ENCODE measurements at regions not wholly inside any gene's neighbourhood (a gene's known extent, or its start where the extent isn't known, plus 50 kb on each side); places are given as distances from the start of the nearest gene placed in this dataset.
A peak's percentile ranks its signal among the peaks of the same experiment; 100 is the strongest.
"Not testable (repeated sequence)": the region's sequence is repeated elsewhere in the genome, so short reads cannot be mapped to it uniquely, and the experiment has no call there.

DNA sequence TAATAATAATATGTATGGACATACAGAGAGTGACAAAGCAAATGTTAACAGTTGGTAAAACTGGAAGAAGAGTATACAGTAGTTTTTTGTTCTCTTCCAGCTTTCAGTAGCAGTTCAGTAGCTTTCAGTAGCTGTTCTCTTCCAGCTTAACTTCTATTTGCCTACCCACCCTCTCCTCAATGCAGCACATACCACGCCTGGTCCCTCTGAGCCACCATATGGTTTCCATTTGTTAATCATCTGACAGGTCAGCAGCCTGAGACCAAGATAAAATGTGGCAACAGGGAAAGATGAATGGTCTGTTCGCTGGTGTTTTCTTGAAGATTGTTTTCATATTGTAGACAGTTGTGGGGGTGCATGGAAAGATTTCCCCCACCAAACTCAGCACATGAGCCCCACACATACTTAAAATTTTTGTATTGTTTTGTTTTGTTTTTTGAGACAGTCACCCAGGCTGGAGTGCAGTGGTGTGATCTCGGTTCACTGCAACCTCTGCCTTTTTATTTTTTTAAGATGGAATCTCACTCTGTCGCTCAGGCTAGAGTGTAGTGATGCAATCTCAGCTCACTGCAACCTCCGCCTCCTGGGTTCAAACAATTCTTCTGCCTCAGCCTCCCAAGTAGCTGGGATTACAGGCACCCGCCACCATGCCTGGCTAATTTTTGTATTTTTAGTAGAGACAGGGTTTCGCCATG is 56.8 kb downstream of the ATP6V0E2 start:
- not testable (repeated sequence) for DNase-seq

DNA sequence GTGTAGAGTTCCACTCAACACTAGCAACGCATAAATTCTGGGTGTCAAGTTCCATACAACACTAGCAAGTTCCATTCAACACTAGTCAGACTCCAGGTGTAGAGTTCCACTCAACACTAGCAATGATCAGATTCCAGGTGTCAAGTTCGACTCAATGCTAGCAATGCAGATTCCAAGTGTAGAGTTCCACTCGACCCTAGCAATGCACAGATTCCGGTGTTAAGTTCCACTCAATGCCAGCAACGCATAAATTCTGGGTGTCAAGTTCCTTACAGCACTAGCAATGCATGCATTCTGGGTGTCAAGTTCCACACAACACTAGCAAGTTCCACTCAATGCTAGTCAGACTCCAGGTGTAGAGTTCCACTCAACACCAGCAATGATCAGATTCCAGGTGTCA is 60.0 kb downstream of the ATP6V0E2 start:
- not testable (repeated sequence) for DNase-seq

DNA sequence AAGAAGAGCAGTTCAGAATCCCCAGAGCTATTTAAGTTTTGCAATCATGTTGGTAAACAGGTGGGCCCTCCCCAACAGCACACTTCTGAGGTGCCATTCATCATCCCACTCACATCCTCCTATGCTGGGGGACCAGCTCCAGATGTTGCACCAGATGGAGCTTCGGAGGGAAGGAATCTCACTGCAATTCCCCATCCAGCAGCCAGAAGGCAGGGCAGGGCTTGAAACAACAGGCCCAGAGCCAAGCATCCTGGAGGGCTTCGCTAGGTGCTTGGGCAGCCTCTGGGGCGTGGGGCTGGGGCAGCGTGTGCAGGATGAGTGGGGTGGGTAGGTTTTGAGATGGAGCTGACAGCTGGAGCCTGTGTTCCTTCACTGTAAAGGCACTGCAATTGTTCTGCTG is 73.6 kb downstream of the ATP6V0E2 start:
- not testable (repeated sequence) for DNase-seq

DNA sequence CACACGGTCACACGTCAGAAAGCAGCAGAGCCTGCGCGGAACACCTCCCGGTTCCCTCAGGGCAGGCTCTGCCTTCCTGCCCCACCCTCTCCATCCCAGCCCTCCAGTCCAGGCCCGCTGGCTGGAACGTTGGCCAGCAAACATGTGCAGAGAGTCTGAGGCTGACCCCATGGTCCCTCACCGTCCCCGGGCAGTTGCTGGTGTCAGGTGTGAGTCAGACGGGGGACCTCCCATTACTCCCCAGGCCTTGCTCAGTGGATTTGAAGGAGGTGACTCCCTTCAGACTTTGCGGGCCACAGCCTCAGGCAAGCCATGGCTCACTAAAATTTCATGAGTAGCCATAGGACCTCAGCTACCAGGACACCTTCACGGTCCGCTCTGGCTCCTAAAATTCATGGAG is 74.7 kb downstream of the ATP6V0E2 start:
- DNase-seq, result not testable (repeated sequence)

DNA sequence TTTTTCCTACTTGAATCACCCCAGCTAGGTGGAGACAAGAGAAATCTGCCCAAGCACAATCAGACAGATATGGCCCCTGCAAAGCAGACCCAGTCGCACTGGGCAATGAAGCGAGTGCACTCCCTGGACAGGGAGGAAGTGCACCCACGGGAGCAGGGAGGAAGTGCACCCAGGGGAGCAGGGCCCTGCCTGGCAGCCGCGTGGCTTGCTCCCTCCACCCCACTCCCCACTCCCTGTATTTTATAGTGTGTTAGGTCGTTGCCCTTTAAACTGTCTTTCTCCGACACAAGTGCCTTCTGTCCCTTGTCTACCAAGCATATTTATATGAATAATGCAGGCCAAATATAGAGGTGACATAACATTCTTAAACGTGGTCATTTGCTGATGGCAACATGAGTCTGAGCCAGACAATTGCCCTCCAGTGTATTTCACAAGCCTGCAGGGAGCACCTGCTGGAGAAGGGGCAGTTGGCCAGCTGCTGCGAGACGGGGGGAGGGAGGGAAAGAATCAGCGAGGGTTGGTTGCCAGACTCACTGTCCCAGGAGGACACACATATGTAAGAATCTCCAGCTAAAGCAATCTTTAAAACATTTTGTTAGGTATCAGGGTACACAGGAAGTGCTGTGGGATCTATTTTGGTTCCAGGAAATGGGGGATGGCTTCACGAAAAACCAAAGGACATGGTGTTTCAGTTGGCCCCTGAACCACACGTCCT is 76.3 kb downstream of the ATP6V0E2 start:
- DNase-seq, result peak; percentile 5 to 12

DNA sequence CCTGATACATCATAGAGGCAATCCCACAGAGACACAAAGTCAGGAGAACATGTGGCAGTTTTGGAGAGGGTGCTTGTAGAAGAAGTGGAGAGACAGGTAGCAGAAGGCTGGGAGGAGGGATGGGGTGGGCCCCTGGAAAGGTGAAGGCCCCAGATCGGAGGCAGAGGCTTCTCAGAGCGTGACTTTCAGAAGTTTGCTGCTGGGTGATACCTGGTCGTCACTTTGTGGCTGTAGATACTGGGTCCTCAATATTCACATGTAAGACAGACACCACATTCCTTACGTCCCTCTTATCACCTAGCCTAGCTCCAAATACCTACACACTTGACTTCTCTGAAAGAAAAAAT is 76.8 kb downstream of the ATP6V0E2 start:
- DNase-seq, result not testable (repeated sequence)

DNA sequence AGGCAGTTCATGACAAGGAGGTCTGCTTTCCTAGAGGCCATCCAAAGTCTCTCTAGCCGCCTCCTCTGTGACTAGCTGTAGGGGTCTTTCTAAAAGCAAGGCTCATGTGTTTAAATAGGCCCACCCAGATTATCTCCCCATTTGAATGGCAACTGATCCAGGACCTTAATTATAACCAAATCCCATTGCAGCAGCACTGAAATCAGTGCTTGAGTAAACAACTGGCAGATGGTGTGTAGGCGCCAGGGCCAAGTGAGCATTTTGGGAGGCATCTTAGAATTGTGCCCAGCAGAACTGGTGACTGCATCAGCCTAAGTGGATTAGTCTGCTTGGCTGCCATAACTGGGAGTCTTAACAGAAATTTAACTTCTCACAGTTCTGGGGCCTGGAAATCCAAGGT is 77.8 kb downstream of the ATP6V0E2 start:
- not testable (repeated sequence) for DNase-seq

DNA sequence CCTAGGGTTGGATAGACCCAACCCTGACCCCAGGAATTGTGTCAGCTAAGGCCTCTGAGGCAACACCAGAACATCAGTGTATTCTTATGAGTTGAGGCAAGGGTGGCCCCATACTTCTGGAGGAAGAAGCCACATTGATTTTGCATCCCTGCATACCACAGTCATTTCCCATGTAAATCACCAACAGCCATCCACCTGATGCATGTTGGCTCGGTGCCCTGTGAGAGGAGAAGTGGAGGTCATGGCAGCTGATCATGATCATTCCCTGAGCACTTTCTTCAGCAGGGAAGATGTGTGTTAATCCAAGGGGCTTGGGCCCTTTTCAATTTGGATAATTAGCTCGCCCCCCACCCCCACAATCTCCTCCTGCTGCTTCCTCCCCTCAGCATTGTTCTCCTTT is 85.1 kb downstream of the ATP6V0E2 start:
- not testable (repeated sequence) for DNase-seq

DNA sequence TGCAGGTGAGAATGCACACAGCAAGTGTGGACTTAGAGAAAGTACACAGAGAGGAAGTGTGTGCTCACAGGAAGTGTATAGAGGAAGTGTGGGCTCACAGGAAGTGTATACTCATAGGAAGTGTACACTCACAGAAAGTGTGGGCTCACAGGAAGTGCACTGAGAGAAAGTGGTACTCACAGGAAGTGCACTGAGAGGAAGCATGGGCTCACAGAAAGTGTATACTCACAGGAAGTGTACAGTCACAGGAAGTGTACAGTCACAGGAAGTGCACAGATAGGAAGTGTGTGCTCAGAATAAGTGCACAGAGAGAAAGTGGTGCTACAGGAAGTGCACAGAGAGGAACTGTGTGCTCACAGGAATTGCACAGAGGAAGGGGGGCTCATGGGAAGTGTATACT is 87.1 kb downstream of the ATP6V0E2 start:
- not testable (repeated sequence) for DNase-seq

DNA sequence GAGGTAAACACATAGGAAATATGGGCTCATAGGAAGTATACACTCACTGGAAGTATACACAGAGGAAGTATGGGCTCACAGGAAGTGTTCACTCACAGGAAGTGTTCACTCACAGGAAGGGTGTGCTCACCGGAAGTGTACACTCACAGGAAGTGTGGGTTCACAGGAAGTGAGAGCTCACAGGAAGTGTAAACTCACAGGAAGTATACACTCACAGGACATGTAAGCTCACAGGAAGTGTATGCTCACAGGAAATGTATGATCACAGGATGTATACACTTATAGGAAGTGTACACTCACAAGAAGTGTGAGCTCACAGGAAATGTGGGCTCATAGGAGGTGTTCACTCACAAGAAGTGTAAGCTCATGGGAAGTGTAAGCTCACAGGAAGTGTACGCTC is 88.1 kb downstream of the ATP6V0E2 start:
- not testable (repeated sequence) for DNase-seq

DNA sequence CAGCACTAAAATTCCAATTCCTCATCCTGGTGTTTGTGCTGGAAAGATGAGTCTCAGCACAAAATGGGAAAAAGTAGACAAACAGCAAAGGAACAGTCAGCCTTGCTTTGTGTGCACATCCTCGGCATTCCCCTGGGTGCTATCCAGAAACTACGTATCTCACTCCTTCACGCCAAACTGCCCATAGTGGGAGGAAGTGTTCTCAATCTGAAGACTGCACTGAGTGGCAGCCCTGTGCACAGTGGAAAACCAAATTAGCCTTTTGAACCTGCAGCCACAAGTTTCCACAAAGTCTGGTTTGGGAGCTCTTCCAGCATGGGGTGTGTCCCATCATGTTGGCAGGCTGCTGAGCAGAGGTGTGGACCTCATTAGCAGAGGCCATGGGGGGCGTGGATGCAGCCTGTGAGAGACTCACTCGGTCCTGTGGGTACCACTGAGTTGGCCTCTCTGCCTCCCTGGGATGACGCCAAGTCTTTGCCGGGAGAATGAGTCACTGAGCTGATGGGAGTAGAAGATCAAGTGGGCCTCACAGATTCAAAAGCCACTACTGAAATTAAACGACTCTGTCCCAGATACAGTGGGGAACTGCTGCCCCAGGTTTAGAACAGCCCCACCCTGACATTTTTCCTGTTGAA is 89.0 kb downstream of the ATP6V0E2 start:
- DNase-seq, result not testable (repeated sequence)

DNA sequence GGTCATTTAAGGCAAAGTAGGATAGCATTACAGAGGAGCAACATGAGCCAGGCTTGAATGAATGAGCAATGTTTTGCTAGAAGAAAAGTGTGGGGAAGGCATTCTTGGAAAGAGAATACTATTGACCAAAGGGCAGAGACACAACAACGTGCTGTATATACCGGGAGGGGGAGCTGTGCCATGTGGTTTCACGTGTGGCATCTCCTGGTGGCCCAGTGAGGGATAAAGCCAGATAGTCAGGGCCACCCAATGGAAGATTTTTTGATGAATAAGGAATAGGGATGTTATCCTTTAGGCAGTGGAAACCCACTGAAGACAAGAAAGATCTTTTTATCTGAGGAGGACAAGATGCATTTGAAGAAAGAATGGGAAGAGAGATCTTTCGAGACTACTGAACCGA is 90.2 kb downstream of the ATP6V0E2 start:
- not testable (repeated sequence) for DNase-seq

DNA sequence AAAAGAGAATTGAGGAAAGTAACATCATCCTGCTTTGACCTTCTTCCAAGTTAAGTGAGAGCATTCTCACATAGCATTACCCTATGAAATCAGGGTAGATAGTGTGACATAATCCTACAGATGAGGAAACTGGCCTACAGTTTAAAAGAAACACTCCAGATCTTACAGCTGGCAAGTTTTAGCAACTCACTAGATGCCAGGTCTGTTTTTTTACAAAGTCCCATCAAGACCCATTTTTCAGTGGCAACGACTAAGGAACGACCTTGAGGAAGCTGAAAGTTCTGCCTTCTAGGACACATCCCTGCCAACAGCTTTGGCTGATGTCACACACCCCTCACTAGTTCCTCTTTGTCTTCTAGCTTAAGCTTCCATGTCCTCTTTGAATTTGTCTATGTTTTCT is 92.7 kb downstream of the ATP6V0E2 start:
- DNase-seq, result not testable (repeated sequence)

DNA sequence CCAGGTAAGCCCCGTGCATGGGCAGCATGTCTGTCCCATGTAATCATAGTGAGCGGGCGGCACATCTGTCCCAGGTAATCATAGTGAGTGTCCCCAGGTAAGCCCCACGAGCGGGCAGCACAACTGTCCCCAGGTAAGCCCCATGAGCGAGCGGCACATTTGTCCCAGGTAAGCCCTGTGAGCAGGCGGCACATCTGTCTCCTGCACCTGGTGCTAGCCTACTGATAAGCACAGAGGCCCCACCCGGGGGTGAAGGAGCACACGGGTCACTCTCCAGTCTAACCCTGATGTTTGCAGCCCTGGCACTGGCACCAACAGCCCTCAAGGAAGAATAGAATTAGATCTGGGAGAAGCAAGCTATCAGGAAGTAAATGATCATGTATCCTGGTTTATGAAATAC is 99.2 kb downstream of the ATP6V0E2 start:
- DNase-seq, result not testable (repeated sequence)

DNA sequence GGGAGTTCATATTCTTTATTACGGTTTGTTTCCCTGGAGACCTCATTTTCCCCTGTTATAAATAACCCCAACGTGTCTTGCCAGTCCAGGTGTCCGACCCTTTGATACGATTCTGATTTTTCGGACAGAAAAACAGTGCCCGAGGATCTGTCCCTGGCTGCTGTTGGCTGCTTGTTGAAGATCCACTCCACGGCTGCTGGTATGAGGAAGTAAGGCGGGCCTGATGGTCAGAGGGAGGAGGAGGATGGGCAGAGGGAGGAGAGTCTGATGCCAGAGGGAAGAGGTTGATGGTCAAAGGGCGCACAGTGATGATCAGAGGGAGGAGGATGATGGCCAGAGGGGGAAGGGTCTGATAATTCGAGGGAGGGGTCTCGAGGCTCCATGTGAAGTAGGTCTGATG is 99.9 kb downstream of the ATP6V0E2 start:
- not testable (repeated sequence) for DNase-seq

DNA sequence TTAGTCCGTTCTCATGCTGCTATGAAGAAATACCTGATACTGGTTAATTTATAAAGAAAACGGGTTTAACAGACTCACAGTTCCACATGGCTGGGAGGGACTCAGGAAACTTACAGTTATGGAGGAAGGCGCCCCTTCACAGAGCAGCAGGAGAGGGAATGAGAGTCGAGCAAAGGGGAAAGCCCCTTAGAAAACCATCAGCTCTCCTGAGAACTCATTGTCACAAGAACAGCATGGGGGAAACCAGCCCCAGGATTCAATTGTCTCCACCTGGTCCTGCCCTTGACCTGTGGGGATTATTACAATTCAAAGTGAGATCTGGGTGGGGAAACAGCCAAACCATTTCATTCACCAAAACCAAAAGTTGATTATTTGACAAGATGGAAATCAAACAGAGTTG is 101.8 kb downstream of the ATP6V0E2 start:
- DNase-seq, result not testable (repeated sequence)

DNA sequence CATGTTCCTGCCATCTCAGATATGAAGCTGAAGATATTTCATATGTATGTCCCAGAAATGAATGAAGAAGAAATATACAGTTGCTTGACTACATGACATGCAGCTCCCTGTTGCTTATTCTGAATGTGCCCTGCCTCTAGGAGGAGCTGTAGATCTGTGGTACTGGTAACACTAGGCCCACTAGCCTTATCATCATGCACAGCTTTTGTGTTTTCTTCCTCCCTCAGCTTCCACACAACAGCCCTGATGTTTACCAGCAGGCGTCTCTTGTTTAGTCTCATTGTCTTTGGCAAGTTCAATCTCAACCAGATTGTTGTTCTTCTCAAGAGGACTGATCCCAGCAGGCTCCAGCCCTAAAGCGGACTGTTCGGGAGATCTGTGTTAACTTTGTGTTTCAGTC is 104.8 kb downstream of the ATP6V0E2 start:
- DNase-seq, result not testable (repeated sequence)

DNA sequence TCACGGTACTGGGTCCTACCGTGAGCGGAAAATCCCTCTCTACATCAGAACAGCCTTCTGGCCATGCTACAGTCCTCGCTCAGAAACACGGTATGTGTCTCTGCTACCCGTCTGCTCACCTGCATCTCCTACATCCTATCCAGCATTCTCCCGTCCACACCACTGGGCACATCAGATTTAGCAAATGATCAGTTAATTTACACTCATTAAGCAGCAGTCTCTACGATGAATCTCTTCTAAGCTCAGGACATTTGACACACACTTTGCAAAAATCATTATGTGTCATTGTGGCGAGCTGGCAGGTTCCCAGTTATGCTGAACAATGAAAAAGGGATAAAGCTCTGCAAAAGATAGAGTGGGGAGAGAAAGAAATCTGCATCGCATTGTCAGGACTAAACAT is 105.2 kb downstream of the ATP6V0E2 start:
- not testable (repeated sequence) for DNase-seq

DNA sequence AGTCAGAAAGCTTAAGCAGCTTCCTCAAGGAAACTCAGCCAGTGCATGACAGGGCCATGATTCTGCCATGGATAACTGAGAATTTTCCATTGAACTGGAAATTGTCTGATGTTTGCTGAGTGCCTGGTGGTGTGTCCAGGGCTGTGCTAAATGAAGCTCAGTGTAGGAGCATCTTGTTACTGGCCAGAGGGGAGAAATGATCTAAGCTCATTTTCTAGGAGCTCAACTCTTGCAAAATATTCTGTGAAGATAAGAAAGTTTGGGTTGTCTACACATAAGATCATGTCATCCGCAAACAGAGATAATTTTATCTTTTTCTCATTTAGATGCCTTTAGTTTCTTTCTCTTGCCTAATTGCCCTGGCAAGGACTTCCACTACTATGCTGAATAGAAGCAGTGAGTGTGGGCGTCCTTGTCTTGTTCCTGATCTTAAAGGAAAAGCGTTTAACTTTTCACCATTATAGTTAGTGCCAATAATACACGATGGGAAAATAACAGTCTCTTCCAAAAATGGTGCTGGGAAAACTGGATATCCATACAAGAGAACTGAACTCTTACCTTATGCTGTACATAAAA is 108.9 kb downstream of the ATP6V0E2 start:
- not testable (repeated sequence) for DNase-seq

DNA sequence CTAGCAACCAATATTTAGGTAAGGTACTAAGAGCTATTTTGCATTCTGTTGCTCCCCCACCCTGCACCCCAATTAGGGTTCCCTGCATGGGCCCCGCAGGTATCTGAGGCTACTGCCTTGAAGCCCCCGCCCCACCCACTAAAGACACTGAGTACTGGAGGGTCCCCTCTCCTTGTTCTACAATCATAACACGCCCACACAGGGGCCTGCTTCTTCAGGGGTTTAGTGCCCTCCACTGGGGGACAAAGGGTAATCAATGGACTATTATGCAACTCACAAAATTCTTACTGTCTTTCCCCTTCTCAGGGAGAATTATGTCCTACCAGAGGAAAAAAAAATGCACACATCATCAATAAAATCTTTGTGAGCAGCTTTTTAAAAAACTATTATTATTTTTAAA is 113.1 kb downstream of the ATP6V0E2 start:
- not testable (repeated sequence) for DNase-seq

DNA sequence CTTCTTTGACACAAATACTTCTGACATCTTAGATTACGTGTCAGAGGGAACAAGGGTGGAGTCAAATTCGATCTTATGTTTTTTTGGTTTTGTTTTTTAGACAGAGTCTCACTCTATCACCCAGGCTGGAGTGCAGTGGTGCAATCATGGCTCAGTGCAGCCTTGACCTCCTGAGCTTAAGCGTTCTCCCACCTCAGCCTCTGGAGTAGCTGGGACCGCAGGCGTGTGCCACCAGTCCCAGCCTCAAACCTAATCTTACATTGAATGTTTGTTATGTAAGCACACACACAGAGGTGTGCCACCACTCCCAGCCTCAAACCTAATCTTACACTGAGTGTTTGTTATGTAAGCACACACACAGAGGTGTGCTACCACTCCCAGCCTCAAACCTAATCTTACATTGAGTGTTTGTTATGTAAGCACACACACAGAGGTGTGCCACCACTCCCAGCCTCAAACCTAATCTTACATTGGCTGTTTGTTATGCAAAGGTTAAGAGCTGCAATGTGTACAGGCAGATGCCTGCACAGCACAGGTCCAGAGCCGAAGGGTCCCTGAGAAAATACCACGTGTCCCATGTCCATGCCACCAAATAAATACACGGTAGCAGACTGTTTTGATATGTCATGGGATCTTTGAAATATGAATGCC is 118.0 kb downstream of the ATP6V0E2 start:
- not testable (repeated sequence) for DNase-seq

DNA sequence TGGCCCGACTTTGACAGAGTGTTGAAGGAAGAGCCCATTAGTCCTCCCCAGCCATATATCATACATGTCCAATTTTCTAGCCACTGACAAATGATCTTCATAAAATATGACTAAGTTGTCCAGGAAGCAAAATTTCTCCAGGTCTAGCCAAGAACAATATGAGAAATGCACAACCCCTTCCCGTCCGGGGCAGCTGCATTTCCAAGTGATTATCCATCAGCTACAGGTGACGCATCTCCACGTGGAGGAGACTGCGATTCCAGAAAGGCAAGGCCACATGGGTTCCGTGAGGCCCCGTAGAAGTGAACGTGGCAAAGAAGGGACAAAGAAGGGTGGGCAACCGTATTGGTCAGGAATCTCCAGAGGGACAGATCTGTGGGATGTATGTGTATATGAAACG is 118.6 kb downstream of the ATP6V0E2 start:
- DNase-seq, result not testable (repeated sequence)
